OCI-LY3 (cell line): ENCODE measurements at regions not wholly inside any gene's neighbourhood (a gene's known extent, or its start where the extent isn't known, plus 50 kb on each side); places are given as distances from the start of the nearest gene placed in this dataset.

Experiments
- EZH2phosphoT487 ChIP-seq: fragments of 200-600 bp; shearing (Covaris generic); IDR thresholded peaks from 2 replicates; pipeline ENCODE4 v1.6.1; 2018; ENCODE audit warnings: antibody characterized with exemption, mixed run types, low read depth
- TF ChIP-seq, protein P1 (sequence below): fragments of 200-600, 300-600 bp; sonication (generic); IDR thresholded peaks from 2 replicates; pipeline ENCODE4 v1.5.1; 2014; ENCODE audit warnings: antibody characterized with exemption, low read length, low read depth

DNA sequence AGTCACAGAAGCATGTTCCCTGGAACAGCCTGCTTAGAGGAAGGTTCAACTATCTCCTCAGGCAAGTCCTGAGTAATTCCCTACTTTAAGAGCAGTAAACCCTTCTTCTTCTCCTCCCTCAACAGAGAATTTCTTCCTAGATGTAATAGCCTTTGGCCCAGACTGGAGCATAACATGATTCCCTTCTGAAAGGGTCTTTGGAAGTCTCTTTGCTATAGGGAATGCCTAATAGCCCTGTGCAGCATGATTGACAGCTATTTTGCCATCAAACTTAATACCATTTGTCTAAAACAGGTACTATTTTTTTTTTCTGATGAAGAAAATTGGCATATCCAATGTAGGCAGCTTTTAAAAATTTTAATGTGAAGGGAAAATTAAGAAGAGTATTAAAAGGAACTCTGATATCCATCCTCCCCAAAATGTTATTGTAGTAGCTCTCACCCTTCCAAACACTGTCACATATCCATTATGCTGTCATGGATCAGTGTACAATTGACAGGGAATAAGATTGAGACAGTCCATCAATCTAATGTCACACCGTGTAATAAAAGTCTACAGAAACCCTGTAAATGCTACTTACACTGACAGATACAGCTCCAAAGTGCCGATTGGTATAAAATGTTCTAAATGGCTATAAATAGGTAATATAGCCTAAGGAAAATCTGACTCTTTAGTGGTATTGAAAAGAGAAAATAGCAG is 884.6 kb downstream of the TTLL7 start:
- TF ChIP-seq, protein P1, sequence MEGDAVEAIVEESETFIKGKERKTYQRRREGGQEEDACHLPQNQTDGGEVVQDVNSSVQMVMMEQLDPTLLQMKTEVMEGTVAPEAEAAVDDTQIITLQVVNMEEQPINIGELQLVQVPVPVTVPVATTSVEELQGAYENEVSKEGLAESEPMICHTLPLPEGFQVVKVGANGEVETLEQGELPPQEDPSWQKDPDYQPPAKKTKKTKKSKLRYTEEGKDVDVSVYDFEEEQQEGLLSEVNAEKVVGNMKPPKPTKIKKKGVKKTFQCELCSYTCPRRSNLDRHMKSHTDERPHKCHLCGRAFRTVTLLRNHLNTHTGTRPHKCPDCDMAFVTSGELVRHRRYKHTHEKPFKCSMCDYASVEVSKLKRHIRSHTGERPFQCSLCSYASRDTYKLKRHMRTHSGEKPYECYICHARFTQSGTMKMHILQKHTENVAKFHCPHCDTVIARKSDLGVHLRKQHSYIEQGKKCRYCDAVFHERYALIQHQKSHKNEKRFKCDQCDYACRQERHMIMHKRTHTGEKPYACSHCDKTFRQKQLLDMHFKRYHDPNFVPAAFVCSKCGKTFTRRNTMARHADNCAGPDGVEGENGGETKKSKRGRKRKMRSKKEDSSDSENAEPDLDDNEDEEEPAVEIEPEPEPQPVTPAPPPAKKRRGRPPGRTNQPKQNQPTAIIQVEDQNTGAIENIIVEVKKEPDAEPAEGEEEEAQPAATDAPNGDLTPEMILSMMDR: no peak
- TF ChIP-seq EZH2phosphoT487: no peak
